Endothelial cell of umbilical vein (primary cell): ENCODE measurements at regions not wholly inside any gene's neighbourhood (a gene's known extent, or its start where the extent isn't known, plus 50 kb on each side); places are given as distances from the start of the nearest gene placed in this dataset.

Source experiments
- BruUV-seq: library from RNA; stranded (reverse); fragments of 400-500 nt; replicated peaks from 2 replicates; lab custom pipeline; 2021; lab: Mats Ljungman, UMichigan
- CTCF ChIA-PET: fragments of 300-600, 350-600 bp; sonication (Branson Sonifier 250); formaldehyde crosslinking; loops from one replicate; lab custom pipeline; 2021; ENCODE audit warnings: antibody characterized with exemption, inconsistent platforms; lab: Charles Lee
- POLR2A ChIA-PET: fragments of 300-600, 350-600 bp; sonication (Branson Sonifier 250); formaldehyde crosslinking; loops from one replicate; lab custom pipeline; 2021; ENCODE audit warnings: antibody characterized with exemption, inconsistent platforms; lab: Charles Lee
- DNase-seq: peaks from one replicate; pipeline ENCODE4 v3.0.0-alpha.2; 2011; ENCODE audit warnings: low read depth, low spot score
- FAIRE-seq: peaks from 2 replicates; lab custom pipeline; 2011; peaks lifted over from hg19 to GRCh38; lab: Jason Lieb, UNC
- H2AFZ ChIP-seq: 2 replicates; pipeline ENCODE4 v1.6.0; 2012; ENCODE audit warnings: low read depth, low read length, control low read depth, inconsistent platforms
- H3K27ac ChIP-seq: 2 replicates; pipeline ENCODE4 v1.5.1; 2011; ENCODE audit warnings: low read depth, mild to moderate bottlenecking, control low read depth, low read length, moderate library complexity; ENCODE audit not compliant: insufficient read depth
- H3K27me3 ChIP-seq, 2 experiments: 2 replicates each; pipeline versions ENCODE4 v1.6.0 to v1.6.1; 2011; ENCODE audit warnings: low read length in 2 of 2, mixed read lengths in 1 of 2; ENCODE audit not compliant: control insufficient read depth in 2 of 2, insufficient read depth in 2 of 2
- H3K36me3 ChIP-seq, 2 experiments: 2 replicates in 1 of 2; 3 replicates in 1 of 2; pipeline ENCODE4 v1.5.1; 2011; ENCODE audit warnings: low read length in 2 of 2, mild to moderate bottlenecking in 1 of 2, moderate library complexity in 1 of 2; ENCODE audit not compliant: control insufficient read depth in 2 of 2, insufficient read depth in 2 of 2; ENCODE audit errors: extremely low read depth in 1 of 2
- H3K4me1 ChIP-seq: 3 replicates; pipeline ENCODE4 v1.5.1; 2011; ENCODE audit warnings: mild to moderate bottlenecking, low read length; ENCODE audit not compliant: control insufficient read depth, insufficient read depth; ENCODE audit errors: extremely low read depth
- H3K4me2 ChIP-seq: 2 replicates; pipeline ENCODE4 v1.6.1; 2011; ENCODE audit warnings: low read length, control low read depth, mixed read lengths; ENCODE audit not compliant: insufficient read depth
- H3K4me3 ChIP-seq, 3 experiments: fragments of 200-600 bp in 1 of 3; sonication (generic), shearing (Covaris generic) in 1 of 3; replicated peaks in 1 of 3; 2 replicates each; pipeline ENCODE4 v1.5.1; 2011 to 2016; ENCODE audit warnings: control low read depth in 3 of 3, low read length in 3 of 3, mild to moderate bottlenecking in 2 of 3, inconsistent platforms in 1 of 3, low read depth in 1 of 3, moderate library complexity in 1 of 3; ENCODE audit not compliant: insufficient read depth in 1 of 3
- H3K79me2 ChIP-seq: 2 replicates; pipeline ENCODE4 v1.6.0; 2012; ENCODE audit warnings: low read length, inconsistent platforms; ENCODE audit not compliant: control insufficient read depth, insufficient read depth
- H3K9ac ChIP-seq: replicated peaks from 2 replicates; pipeline ENCODE3; 2011; ENCODE audit warnings: low read length, control low read depth; ENCODE audit not compliant: insufficient read depth; ENCODE audit errors: extremely low read depth
- H3K9me1 ChIP-seq: replicated peaks from 3 replicates; pipeline ENCODE4 v1.6.0; 2011; ENCODE audit warnings: mild to moderate bottlenecking, low read length; ENCODE audit not compliant: control insufficient read depth, insufficient read depth; ENCODE audit errors: extremely low read depth
- H3K9me3 ChIP-seq: replicated peaks from 2 replicates; pipeline ENCODE4 v1.5.1; 2012; ENCODE audit warnings: low read length, inconsistent platforms; ENCODE audit not compliant: control insufficient read depth, insufficient read depth
- H4K20me1 ChIP-seq: replicated peaks from 2 replicates; pipeline ENCODE3; 2011; ENCODE audit warnings: mild to moderate bottlenecking, low read length; ENCODE audit not compliant: control insufficient read depth, insufficient read depth; ENCODE audit errors: extremely low read depth
- EZH2 ChIP-seq: IDR thresholded peaks from 2 replicates; pipeline ENCODE4 v1.6.1; 2012; ENCODE audit warnings: borderline replicate concordance, low read depth, mild to moderate bottlenecking, moderate library complexity, low read length, inconsistent platforms; ENCODE audit not compliant: severe bottlenecking
- FOS ChIP-seq: IDR thresholded peaks from 2 replicates; pipeline ENCODE4 v1.6.1; 2011; ENCODE audit warnings: mild to moderate bottlenecking, low read length, moderate library complexity, borderline replicate concordance; ENCODE audit not compliant: insufficient read depth
- GATA2 ChIP-seq: IDR thresholded peaks from 2 replicates; pipeline ENCODE4 v1.7.0; 2011; ENCODE audit warnings: low read depth, mild to moderate bottlenecking, moderate library complexity, mixed read lengths, low read length; ENCODE audit not compliant: insufficient read length, insufficient read depth
- JUN ChIP-seq: IDR thresholded peaks from 2 replicates; pipeline ENCODE4 v1.6.1; 2011; ENCODE audit warnings: borderline replicate concordance, low read depth; ENCODE audit not compliant: insufficient read length, insufficient read depth
- MAX ChIP-seq: IDR thresholded peaks from 2 replicates; pipeline ENCODE4 v1.6.1; 2011; ENCODE audit not compliant: insufficient read depth, insufficient read length
- MYC ChIP-seq: IDR thresholded peaks from one replicate; pipeline ENCODE4 v1.6.1; 2011; ENCODE audit warnings: mild to moderate bottlenecking, low read depth, low read length
- POLR2A ChIP-seq: IDR thresholded peaks from 2 replicates; pipeline ENCODE4 v1.6.1; 2012; ENCODE audit warnings: low read depth, mild to moderate bottlenecking, control low read depth, low read length
- POLR2AphosphoS5 ChIP-seq: IDR thresholded peaks from 2 replicates; pipeline ENCODE4 v1.6.1; 2012; ENCODE audit warnings: low read depth, mild to moderate bottlenecking, control low read depth, low read length, moderate library complexity; ENCODE audit not compliant: insufficient read depth
- dilution Hi-C: fragments of 300-500 bp; cut with MboI; formaldehyde crosslinking; loops from one replicate; pipeline ENCODE4 v1.15.0; 2019; ENCODE audit warnings: low sequenced_read_pairs; ENCODE audit not compliant: extremely low pct_ligation_motif_present
- intact Hi-C: fragments of 100-400 bp; cut with micrococcal nuclease; formaldehyde crosslinking; loops from one replicate; pipeline ENCODE4 v1.10.0; 2022
- TF ChIP-seq, protein P1 (sequence below), 2 donors: IDR thresholded peaks; 1 replicate in 1 of 2; 2 replicates in 1 of 2; pipeline ENCODE4 v1.5.1; 2011; ENCODE audit warnings: low read length in 2 of 2, mild to moderate bottlenecking in 2 of 2, moderate library complexity in 2 of 2, control low read depth in 1 of 2, inconsistent platforms in 1 of 2, low read depth in 1 of 2; ENCODE audit not compliant: insufficient read depth in 1 of 2; ENCODE audit errors: extremely low read depth in 1 of 2

GRCh38 chr5:12703254-12703653 lies 799.0 kb upstream of the CTNND2 start:
- TF ChIP-seq GATA2 (no peak), MAX (no peak), JUN (no peak), POLR2A (no peak), EZH2 (no peak)
- TF ChIP-seq, protein P1, sequence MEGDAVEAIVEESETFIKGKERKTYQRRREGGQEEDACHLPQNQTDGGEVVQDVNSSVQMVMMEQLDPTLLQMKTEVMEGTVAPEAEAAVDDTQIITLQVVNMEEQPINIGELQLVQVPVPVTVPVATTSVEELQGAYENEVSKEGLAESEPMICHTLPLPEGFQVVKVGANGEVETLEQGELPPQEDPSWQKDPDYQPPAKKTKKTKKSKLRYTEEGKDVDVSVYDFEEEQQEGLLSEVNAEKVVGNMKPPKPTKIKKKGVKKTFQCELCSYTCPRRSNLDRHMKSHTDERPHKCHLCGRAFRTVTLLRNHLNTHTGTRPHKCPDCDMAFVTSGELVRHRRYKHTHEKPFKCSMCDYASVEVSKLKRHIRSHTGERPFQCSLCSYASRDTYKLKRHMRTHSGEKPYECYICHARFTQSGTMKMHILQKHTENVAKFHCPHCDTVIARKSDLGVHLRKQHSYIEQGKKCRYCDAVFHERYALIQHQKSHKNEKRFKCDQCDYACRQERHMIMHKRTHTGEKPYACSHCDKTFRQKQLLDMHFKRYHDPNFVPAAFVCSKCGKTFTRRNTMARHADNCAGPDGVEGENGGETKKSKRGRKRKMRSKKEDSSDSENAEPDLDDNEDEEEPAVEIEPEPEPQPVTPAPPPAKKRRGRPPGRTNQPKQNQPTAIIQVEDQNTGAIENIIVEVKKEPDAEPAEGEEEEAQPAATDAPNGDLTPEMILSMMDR (IDR thresholded peaks at IDR 0.05; ENCODE audit: extremely low read depth in 1 of 2, insufficient read depth in 1 of 2, low read depth in 1 of 2, low read length in 2 of 2) = no peak
- H3K4me1 ChIP-seq = no peaks in the 10 kb centered on the region
- H4K20me1 ChIP-seq = no peaks in the 10 kb centered on the region
- DNase-seq (no peak), FAIRE-seq (no peak)
- intact Hi-C loops (no loop called here), dilution Hi-C loops (no loop called here)
- no peaks in the 10 kb centered on the region for H3K36me3 ChIP-seq
- H3K9me1 ChIP-seq = no peaks in the 10 kb centered on the region
- ChIA-PET POLR2A (no interaction called here), CTCF (interaction anchor here (1.6 kb wide), 1 partner anchor 16 kb away, joined by 3 read pairs; no protein-coding TSS in a partner anchor)
- no peaks in the 10 kb centered on the region for H3K27me3 ChIP-seq
- no peak overlapping the region for H3K4me3 ChIP-seq
- no peaks in the 10 kb centered on the region for H3K9me3 ChIP-seq
- H2AFZ ChIP-seq = no peak overlapping the region
- no peak overlapping the region for H3K9ac ChIP-seq
- BruUV-seq = no TSS peak
- no peaks in the 10 kb centered on the region for H3K79me2 ChIP-seq
- no peak overlapping the region for H3K27ac ChIP-seq
- H3K4me2 ChIP-seq = no peak overlapping the region

- no peak overlapping the region for H3K27ac ChIP-seq
- no peak for DNase-seq
- intact Hi-C loops (no loop called here), dilution Hi-C loops (no loop called here)
- no peak overlapping the region for H3K4me3 ChIP-seq
- TF ChIP-seq EZH2 (no peak), GATA2 (no peak), JUN (no peak), POLR2A (no peak), MYC (no peak), MAX (no peak), POLR2AphosphoS5 (no peak), FOS (no peak)
- TF ChIP-seq, protein P1 (IDR thresholded peaks at IDR 0.05; ENCODE audit: extremely low read depth in 1 of 2, insufficient read depth in 1 of 2, low read depth in 1 of 2, low read length in 2 of 2) = no peak
- H3K36me3 ChIP-seq = no peaks in the 10 kb centered on the region
- no peaks in the 10 kb centered on the region for H3K79me2 ChIP-seq
- no peak overlapping the region for H3K9ac ChIP-seq
- H3K4me2 ChIP-seq = no peak overlapping the region
- no TSS peak for BruUV-seq
- H3K4me1 ChIP-seq = no peaks in the 10 kb centered on the region
- H3K9me1 ChIP-seq = no peaks in the 10 kb centered on the region
- no peak for FAIRE-seq
- H3K27me3 ChIP-seq = no peaks in the 10 kb centered on the region
- POLR2A ChIA-PET = no interaction called here
- CTCF ChIA-PET = no interaction called here
- H3K9me3 ChIP-seq = no peaks in the 10 kb centered on the region
- H4K20me1 ChIP-seq = no peaks in the 10 kb centered on the region
- no peak overlapping the region for H2AFZ ChIP-seq
Measured at GRCh38 chr5:12695651-12696050, 791.4 kb upstream of the CTNND2 start.
